ENCODE measurements at regions not wholly inside any gene's neighbourhood (a gene's known extent, or its start where the extent isn't known, plus 50 kb on each side); places are given as distances from the start of the nearest gene placed in this dataset.
"Not testable (repeated sequence)": the region's sequence is repeated elsewhere in the genome, so short reads cannot be mapped to it uniquely, and the experiment has no call there.

- no peak for DNase-seq (ENCODE audit: low read depth)
These were observed 57.4 kb upstream of the PRSS16 start for GRCh38 chr6:27190126-27190525.

- DNase-seq (ENCODE audit: low read depth), result not testable (repeated sequence)
These were observed 53.0 kb upstream of the PRSS16 start for GRCh38 chr6:27194453-27194852.

GRCh38 chr6:27195547-27195946 is 52.0 kb upstream of the PRSS16 start:
- not testable (repeated sequence) for DNase-seq (ENCODE audit: low read depth)

Data from activated T-cell treated with anti-CD3 and anti-CD28 coated beads for 24 hours (primary cell).